ENCODE measurements at regions not wholly inside any gene's neighbourhood (a gene's known extent, or its start where the extent isn't known, plus 50 kb on each side); places are given as distances from the start of the nearest gene placed in this dataset.

DNA sequence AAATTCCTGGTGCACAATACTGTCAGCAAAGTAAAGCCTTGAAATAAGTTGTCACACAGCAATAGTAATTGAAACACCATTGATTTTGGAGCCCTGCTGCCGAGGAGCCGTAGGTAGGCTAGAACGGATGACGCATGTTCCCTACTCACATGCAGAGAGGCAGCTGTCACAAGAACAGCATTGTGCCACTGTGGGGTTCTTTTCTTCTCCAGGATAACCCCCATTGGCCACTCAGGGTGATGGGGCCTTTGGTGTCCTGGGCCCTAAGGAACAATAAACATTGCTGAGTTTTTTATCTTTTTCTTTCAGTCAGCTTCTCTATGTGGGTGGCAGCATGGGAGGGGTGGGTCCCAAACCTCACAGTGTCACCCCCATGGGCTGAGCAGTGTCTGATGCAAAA, 542.3 kb downstream of the BCOR start:
- DNase-seq (ENCODE audit: low read depth): no peak

- DNase-seq (ENCODE audit: low read depth): no peak
These were observed 541.7 kb downstream of the BCOR start for GRCh38 chrX:39556056-39556455.

DNA sequence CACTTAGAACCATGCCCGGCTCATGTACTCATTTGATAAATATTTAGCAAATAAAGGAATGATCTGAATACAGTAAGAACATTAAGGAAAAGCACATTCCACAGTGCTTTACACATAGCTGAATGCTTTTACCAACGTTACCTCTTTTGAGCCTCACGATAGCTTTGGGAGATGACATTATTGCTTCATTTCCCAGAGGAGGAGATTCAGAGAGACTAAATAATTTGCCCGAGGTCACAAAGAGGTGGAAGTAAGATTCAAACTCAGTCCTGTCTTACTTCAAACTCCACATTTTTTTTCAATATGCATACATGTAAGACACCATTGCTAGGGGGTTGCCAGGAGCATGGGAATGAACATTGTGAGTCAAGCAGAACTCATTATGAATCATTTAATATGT, 538.5 kb downstream of the BCOR start:
- DNase-seq (ENCODE audit: low read depth): peak; percentile 8

GRCh38 chrX:39560271-39560670, 537.5 kb downstream of the BCOR start:
- no peak for DNase-seq (ENCODE audit: low read depth)

DNA sequence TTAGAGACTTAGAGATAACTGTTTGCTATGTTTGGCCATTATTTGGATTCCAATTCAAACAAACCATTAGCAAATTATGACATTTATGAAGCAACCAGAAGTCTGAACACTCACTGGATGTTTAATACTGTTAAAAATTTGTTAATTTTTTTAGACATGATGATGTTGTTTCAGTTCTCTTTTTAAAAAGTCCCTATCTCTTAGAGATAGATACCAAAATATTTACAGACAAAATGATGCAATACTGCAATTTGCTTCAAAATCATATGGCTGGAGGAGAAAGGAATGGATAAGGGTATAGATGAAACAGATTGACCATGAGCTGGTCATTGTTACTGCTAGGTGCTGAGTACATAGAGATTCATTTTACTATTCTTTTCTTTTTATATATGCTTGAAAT, 534.6 kb downstream of the BCOR start:
- no peak for DNase-seq (ENCODE audit: low read depth)

DNA sequence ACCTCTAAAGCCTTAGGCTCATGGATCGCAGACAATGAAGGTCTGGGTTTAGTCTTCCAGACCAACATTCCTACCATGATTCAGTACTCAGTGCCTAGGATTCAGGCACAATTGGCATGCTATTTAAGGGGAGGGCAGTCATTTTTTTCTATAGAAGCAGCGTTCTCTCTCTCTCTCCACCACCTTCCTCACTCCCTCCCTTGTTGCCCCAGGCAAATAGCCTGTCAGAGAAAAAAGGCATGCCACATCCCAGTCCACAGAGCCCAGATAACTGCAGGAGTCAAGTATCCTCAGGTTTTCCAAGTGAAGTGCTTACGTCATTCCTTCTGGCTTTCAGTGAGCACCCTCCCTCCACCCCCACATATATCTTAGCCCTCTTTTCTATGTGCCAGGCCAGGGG, 533.0 kb downstream of the BCOR start:
- DNase-seq (ENCODE audit: low read depth): no peak

GRCh38 chrX:39574178-39574577, 523.6 kb downstream of the BCOR start:
- DNase-seq (ENCODE audit: low read depth): no peak

DNA sequence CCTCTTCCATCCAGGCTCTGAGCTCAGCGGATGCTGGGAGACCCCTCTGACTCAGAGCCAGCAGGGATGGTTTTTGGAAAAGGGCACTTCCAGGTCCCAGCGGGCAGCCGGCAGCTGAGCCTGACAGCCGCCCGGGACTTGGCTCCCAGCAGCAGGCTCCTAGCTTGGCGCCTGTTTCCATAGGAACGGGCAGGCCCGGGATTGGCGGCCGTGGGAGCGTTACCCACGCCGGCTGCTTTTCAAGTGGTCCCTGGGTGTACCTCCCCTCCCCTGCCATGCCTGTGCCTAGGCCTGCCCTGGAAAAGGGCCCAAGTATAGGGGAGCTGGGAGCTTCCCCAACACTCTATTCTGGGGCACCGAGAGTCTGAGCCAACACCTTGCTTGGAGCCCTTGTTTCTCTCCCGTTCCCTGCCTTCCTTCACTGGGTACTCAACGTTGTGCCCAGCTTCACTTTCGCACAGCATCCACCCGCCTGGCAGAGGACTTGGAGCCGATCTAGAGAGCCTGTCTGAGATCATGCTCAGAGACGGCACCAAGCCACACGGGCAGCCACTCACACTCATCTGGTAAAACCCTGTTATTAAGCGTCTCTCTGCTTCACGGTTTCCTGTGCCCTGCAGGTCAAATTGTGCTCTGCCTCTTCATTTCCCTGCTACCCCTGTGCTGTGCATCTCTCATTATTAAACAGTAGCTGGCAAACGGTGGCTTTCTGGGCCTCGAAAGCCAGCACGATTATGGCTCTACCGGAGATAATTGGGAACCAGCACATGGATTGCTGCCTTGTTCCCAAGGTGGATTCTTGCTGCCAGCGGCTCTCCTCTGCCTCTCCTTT, 521.5 kb downstream of the BCOR start:
- DNase-seq (ENCODE audit: low read depth): no peak

DNA sequence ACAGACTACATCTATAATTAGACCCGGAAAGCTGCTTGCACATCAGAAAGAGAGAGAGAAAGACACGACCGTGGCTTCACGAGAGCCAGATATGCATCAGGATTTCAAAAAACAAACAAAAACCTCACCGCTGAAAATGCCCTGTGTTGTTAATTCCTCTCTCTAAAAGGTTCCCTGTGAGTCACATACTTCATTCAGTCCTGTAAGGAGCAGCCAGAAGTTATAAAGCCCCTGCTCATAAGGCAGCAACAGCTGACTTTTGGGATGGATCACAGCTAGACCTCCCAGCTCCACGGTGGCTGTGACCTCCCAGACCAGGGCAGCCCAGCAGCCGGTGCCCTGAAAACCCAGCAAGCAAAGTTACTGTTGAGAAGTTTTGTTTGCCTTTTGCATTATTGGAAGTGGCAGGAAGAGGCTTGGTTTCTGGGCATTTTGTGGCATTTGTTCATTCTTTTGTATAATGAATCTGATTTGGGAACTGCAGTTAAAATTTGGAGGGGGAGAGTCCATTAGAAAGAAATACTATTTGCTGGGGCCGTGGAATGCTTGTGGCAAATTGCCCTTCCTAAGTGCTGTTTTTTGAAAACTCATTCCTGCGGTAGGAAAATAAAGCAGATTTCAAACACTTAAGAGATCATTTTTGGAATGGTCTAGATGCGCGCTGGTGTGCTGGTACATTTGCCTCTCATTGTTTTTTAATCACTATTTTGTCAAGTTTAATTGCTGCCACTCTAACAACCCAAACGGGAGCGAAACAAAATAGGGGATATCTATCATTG, 520.4 kb downstream of the BCOR start:
- peak; percentile 2 for DNase-seq (ENCODE audit: low read depth)

- DNase-seq (ENCODE audit: low read depth): no peak
These were observed 519.5 kb downstream of the BCOR start for GRCh38 chrX:39577985-39578869.

GRCh38 chrX:39580043-39580442, 517.7 kb downstream of the BCOR start:
- DNase-seq (ENCODE audit: low read depth): no peak

DNA sequence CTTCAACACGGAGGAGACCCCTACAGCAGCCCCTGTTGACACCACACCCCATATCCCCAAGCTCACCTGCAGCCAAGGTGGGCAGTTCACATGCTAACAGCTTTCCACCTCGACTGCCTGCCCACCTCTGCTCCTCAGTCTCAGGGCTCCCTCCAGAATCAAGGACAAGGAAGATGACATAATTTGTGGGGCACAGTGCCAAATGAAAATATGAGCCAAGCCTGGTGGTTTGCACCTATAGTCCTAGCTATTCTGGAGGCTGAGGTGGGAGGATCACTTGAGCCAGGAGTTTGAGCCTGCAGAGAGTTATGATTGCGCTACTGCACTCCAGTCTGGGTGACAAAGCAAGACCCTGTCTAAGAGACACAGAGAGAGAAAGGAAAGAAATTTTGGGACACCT, 516.3 kb downstream of the BCOR start:
- DNase-seq (ENCODE audit: low read depth): no peak

GRCh38 chrX:39582091-39582490, 515.7 kb downstream of the BCOR start:
- no peak for DNase-seq (ENCODE audit: low read depth)

- DNase-seq (ENCODE audit: low read depth): no peak
These were observed 514.8 kb downstream of the BCOR start for GRCh38 chrX:39582976-39583375.

GRCh38 chrX:39585808-39586207, 511.9 kb downstream of the BCOR start:
- DNase-seq (ENCODE audit: low read depth): no peak

DNA sequence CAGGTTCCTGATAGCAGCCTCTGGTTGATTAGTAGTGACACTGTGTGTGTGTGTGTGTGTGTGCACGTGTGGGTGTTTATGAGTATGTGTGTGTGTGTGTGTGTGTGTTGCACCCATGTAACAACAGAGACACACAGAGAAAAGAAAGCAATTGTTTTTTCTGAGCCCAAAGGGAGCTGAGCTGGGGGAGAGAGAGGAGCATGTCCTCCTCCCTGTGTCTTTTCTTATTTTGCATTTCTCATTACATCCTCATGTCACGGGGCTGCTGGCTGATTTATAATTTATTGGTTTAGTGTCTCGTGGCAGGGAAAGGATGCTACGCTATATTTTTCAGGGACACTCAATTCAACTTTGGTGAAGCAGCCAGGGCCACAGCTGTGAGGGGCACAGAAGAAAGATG, 511.4 kb downstream of the BCOR start:
- DNase-seq (ENCODE audit: low read depth): no peak

DNA sequence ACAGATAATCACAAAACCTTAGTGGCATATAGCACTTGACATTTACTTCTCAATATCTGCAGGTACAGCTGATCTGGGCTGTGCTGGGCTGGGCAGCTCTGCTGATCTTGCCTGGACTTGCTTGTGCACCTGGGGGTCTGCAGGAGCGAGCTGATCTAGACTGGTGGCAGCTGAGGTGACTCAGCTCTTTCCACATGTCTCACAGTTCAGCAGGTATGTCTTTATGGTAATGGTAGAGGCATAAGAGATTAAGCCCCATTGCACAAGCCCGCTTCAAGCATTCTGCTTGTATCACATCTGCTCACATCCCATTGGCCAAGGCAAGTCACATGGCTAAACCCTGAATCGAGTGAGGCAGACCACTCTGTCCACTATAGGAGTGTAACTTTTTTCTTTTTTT, 506.7 kb downstream of the BCOR start:
- DNase-seq (ENCODE audit: low read depth): no peak

GRCh38 chrX:39592776-39593175, 505.0 kb downstream of the BCOR start:
- peak; percentile 8 for DNase-seq (ENCODE audit: low read depth)

DNA sequence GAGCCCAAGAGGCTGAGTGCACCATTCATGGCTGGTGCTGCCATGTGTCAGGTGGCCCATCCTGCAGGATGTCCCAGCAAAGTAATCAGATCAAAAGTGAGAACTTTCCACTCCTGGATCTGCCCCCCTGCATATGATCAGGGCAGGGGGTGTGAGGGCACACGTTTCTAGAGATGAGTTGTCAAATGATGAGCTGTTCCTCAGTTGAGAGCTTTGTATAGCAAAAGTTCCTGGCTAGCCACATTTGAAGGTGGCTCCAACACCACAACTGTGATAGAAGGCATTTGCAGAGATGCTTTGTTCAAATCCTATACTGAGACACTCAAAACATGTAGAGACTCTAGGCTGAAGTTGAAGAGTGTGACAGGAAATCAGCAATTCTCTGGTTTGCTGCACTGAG, 501.8 kb downstream of the BCOR start:
- no peak for DNase-seq (ENCODE audit: low read depth)

DNA sequence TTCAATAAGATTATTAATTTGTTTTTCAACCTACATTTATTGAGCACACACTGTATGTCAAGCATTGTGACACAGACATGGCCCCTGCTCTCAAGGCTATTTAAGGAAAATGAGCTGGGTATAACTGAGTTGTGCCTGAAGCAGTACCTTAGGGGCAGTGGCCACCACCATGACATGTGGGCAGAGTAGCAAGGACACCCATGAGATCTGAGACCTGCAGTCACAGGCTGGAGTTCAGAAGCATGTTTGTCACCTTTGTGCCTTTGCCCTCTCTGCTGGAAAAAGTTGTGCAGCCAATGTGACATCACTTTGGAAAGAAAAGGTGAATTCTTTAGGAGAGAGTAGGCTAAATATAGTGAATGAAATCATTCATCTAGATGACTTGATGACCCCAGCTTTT, 501.3 kb downstream of the BCOR start:
- no peak for DNase-seq (ENCODE audit: low read depth)

- DNase-seq (ENCODE audit: low read depth): no peak
These were observed 498.4 kb downstream of the BCOR start for GRCh38 chrX:39599339-39599738.

GRCh38 chrX:39600222-39600621, 497.5 kb downstream of the BCOR start:
- no peak for DNase-seq (ENCODE audit: low read depth)

All from iris pigment epithelial cell (primary cell).